ENCODE measurements at regions not wholly inside any gene's neighbourhood (a gene's known extent, or its start where the extent isn't known, plus 50 kb on each side); places are given as distances from the start of the nearest gene placed in this dataset.

DNA sequence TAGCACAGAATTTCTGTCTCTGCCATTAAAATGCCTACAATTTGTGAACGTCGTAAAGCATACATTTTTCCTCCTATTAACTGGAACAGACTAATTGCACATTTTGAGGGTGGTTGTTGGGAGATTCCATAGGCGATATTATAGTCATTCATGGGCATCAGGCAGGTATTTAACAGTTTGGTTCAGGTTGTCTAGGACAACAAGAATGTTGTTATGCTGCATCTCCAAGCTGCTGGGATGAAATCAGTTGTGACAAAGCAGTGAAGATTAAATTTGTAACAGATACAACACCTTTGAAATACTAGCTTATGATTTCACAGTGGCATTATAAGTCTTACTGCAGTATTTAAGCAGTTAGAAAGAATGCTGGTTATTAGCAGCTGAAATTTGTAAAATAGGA, 339.7 kb upstream of the PITX2 start:
- no peak for DNase-seq (ENCODE audit: low spot score)

GRCh38 chr4:110963662-110964280, 340.9 kb upstream of the PITX2 start:
- no peak for DNase-seq (ENCODE audit: low spot score)

DNA sequence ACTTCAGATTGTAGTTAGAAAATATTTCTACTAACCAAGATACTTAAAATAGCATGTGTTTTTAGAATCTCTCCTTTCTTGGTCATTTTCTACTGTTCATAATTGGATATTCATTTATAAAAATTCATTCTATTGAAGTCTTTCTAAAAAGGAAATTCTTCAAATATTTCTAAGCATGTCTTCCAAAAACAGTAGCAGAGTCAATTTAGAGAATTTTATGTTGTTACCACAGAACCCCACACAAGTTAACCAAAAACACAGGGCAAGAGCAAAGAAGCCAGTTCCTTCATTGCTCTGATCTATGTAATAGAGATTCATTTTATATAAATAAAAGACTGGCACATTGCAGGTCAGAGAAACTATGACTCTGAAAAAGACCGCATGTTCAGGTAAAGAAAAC, 345.1 kb upstream of the PITX2 start:
- no peak for DNase-seq (ENCODE audit: low spot score)

- DNase-seq (ENCODE audit: low spot score) = peak; percentile 87
Observed at GRCh38 chr4:110970642-110971041, 347.8 kb upstream of the PITX2 start.

DNA sequence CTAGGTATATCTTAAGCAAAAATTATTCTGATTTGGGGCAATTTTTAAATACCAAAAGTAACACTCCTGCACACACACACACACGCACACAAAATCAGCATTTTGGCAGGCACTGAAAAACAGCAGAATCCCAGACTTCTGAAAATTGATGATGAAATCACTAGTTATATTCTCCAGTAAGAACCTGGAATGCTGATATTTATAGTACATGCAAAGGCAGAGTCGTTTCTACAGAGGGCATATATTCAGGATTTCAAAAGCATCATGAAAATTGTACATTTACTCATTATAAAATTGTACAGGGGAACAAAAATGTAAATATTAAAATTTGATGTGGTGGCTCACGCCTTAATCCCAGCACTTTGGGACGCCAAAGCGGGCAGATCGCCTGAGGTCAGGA, 352.5 kb upstream of the PITX2 start:
- no peak for DNase-seq (ENCODE audit: low spot score)

- no peak for DNase-seq (ENCODE audit: low spot score)
Observed at GRCh38 chr4:110977554-110977953, 354.7 kb upstream of the PITX2 start.

DNA sequence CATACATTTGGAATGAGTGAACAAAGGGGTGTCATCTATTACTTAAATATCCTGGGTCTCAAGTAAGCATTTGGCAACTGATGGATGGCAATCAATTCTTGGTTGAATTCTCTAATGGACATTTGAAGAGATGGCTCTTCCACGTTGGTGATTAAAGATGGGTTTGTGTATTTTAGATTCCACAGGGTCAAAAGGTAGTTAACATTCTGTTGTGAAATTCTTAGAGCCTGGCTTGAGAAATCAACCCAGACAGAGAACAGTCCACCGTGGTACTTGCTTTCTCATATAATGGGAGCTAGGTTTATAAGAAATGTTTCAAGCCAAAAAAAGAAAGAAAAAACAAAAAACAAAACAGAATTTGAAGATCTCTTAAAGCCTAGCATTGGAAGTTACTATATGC, 355.9 kb upstream of the PITX2 start:
- DNase-seq (ENCODE audit: low spot score) = no peak

DNA sequence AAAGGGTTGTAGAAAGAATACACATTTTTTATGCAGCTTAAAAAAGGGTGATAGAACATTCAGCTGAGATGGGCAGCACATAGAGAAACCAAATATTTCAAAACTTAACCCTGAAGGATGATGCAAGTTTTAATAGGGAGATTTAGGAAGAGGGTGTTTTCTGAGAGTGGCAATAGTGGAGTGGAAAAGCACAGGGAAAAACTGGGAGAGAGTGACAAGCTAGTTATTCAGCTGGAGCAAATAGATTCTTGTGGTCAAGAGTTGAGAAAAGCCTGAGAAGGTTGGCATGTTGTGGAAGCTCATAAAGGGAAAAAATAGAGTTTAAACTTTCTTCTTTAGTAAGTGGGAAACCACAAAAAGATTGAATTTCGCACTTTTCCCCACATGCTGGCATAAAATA, 359.6 kb upstream of the PITX2 start:
- no peak for DNase-seq (ENCODE audit: low spot score)

GRCh38 chr4:110988722-110989121, 365.8 kb upstream of the PITX2 start:
- no peak for DNase-seq (ENCODE audit: low spot score)

GRCh38 chr4:110989125-110989524, 366.2 kb upstream of the PITX2 start:
- no peak for DNase-seq (ENCODE audit: low spot score)

- no peak for DNase-seq (ENCODE audit: low spot score)
Observed at GRCh38 chr4:110994781-110995180, 371.9 kb upstream of the PITX2 start.

- no peak for DNase-seq (ENCODE audit: low spot score)
Observed at GRCh38 chr4:110998320-110998719, 375.4 kb upstream of the PITX2 start.

DNA sequence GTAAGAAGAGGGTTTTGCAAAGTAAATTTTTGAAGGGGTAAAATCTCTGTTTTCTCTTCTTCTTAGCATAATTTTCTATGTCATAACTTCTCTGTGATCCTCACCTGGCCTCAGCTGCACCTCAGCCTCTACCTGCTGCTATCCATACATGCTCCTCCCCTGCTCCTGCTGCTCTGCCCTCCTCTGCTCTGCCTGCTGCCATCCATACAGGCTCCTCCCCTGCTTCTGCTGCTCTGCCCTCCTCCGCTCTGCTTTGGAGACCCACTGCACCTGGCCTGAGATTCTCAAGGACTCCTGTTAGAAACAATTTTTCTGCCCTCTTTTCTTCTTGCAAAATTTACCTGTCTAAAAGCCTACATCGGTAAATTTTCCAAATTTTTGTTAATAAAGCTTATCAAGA, 388.6 kb upstream of the PITX2 start:
- no peak for DNase-seq (ENCODE audit: low spot score)

GRCh38 chr4:111013846-111014245, 391.0 kb upstream of the PITX2 start:
- no peak for DNase-seq (ENCODE audit: low spot score)

GRCh38 chr4:111014537-111014936, 391.7 kb upstream of the PITX2 start:
- no peak for DNase-seq (ENCODE audit: low spot score)

DNA sequence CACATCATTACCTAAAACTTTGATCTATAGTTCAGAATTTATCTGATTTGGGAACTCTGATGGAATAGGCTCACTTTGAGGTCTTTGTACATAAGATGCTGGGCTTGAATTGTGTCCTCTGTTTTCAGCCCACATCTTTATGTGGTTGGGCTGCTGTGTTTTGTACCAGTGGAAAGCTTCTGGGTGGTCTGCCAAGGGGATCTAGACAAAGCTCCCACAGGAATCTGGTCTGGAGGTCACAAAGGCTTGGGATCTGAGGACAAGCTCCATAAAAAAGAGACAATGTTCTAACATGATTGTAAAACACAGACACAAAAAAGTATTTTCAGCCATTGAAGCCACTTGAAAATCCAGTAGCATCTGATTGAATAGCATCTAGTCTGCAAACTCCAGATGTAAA, 393.5 kb upstream of the PITX2 start:
- DNase-seq (ENCODE audit: low spot score) = no peak

DNA sequence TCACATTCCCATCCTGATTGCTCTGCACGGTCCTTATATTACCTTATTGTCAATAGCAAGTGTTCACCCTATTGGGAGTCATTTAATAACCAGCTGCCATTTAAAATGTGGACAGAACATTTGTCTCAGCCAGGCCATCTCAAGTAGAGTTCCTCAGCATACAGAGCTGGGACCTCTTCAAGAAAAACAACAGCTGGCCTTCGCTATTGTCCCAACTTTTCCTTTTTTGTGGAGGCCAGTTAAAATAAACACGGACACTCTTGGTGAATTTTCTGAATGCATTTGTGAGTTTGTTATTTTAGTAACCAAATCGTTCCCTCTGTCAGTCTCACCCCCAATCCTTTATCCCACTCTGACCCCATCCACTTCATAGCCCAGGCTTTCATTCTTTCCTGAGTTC, 395.3 kb upstream of the PITX2 start:
- DNase-seq (ENCODE audit: low spot score) = no peak

DNA sequence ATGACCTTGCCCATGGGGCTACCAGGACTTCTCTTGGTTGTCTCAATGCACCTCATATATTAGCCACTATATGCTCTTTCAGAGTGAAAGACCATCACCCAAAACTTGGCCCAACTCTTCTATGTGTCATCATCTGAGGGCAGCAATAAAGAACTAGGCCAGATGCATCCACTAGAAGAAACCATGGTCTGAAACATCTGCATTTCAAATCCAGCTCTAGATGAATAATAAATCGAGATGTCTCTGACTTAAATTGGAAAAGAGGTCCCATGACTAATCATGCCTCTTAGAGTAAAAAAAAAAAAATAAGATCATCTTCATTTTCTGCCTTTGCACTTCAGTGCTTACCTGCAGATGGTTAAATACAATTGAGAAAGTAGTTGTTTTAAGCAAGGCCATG, 397.6 kb upstream of the PITX2 start:
- no peak for DNase-seq (ENCODE audit: low spot score)

GRCh38 chr4:111020961-111021360, 398.1 kb upstream of the PITX2 start:
- no peak for DNase-seq (ENCODE audit: low spot score)

DNA sequence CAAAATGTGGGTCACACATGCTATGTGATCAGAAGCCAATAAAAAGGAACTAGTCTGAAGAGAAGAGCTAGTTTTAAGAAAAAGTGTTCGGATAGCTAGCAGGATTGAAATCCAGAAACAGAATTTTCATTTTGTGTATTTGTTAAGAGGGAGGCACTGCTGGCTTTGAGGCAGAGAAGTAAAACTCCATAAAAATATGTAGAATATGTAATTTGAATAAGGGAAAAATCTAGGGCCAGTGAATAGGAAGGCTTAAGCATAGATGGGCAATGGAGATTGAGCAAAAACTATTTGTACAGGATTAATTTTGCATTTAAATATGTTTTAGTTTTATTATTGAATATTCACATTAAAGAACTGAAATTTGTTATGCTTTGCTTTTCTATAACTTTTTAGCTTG, 399.9 kb upstream of the PITX2 start:
- no peak for DNase-seq (ENCODE audit: low spot score)

DNA sequence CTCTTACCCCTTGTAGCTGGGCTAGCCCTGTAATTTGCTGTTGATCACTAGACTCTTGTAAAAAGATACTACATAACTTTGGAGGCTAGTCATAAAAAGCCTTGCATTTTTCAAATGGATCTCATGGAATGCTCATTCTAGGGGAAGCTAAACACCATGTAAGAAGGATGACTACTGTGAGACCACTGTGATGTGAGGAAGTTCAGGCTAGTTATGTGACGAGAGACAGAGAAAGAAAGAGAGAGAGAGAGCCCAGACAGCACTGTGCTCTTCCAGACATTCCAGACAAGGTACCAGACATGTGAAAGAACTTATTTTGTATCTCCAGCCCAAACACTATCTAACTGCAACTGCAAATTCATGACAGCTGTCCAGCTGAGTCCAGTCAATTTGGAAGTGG, 404.6 kb upstream of the PITX2 start:
- DNase-seq (ENCODE audit: low spot score) = no peak

DNA sequence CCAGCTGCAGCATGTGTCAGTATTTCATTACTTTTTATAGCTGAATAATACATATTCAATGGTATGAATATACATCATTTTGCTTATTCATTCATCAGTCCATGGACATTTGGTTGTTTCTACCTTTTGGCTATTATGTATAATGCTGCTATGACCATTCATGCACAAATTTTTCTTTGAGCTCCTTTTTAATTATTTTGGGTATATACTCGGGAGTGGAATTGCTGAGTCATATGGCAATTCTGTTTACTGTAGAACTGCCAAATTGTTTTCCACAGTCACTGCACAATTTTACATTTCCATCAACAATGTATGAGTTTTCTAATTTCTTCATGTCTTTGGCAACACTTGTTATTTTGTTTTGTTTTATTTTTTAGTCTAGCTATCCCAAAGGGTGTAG, 405.9 kb upstream of the PITX2 start:
- DNase-seq (ENCODE audit: low spot score) = no peak

GRCh38 chr4:111031001-111031579, 408.2 kb upstream of the PITX2 start:
- no peak for DNase-seq (ENCODE audit: low spot score)

DNA sequence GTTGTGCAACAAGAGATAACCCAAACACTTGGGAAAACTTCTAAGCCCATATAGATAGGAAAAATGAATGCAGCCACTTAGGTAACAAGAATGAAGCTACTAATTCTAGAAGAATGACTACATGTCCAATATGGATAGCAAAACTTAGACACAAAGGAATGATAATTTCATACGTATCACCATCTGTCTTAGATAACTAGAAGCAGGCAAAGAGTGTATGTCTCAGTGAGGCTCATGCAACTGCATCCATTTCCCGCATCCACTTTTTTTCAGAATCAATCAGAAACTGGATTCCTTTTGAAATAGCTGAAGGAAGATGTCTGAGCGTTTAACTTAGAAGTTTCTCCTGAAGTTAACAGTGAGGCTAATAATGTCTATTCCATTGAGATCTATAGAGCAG, 408.7 kb upstream of the PITX2 start:
- no peak for DNase-seq (ENCODE audit: low spot score)

Data from NAMALWA (cell line).